Stomach (tissue), 4 donors: ENCODE measurements at regions not wholly inside any gene's neighbourhood (a gene's known extent, or its start where the extent isn't known, plus 50 kb on each side); places are given as distances from the start of the nearest gene placed in this dataset.

Experiments
- CTCF ChIP-seq, 7 experiments: fragments of 450-650 bp in 4 of 7; fragments of 200-600 bp in 3 of 7; sonication (generic) in 3 of 7; IDR thresholded peaks; one replicate each; pipeline ENCODE4 v1.5.1; 2016 to 2019; ENCODE audit warnings: antibody characterized with exemption in 7 of 7, control low read depth in 2 of 7, mild to moderate bottlenecking in 1 of 7
- EP300 ChIP-seq: sonication (generic); formaldehyde crosslinking; IDR thresholded peaks from one replicate; pipeline ENCODE4 v1.6.1; 2017; ENCODE audit warnings: antibody characterized with exemption
- POLR2AphosphoS5 ChIP-seq, 3 donors: sonication (generic); formaldehyde crosslinking; IDR thresholded peaks; one replicate each; pipeline ENCODE4 v1.6.1; 2016; ENCODE audit warnings: antibody characterized with exemption in 3 of 3

GRCh38 chr2:145029873-145030272, 510.0 kb upstream of the ZEB2 start:
- TF ChIP-seq CTCF (IDR thresholded peaks at IDR 0.05) (no peak), POLR2AphosphoS5 (IDR thresholded peaks at IDR 0.05) (no peak), EP300 (no peak)
